Suppressor macrophage treated with lipopolysaccharide for 4 hours (primary cell): ENCODE measurements at regions not wholly inside any gene's neighbourhood (a gene's known extent, or its start where the extent isn't known, plus 50 kb on each side); places are given as distances from the start of the nearest gene placed in this dataset.

ENCODE experiments used
- DNase-seq: peaks from one replicate; pipeline ENCODE4 v3.0.0-alpha.2; 2020

DNA sequence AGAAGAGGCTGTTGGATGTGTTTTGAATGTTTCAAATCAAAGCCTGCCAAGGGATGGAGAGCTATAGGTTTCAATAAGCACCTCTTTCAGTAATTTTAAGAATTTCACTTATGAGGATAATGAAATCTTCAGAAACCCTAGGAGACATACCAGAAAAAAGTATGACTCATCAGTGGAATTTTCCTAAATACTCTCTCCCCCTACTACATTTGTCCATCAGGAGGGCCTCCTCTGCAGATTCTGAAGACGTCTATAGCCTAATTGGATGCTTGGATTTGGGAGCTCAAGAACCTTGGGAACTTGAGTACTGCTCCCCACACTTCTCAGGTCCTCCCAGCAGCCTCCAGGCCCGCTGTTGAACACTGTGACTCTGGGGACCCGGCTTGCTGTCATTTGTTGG lies 374.3 kb downstream of the SLC4A3 start:
- DNase-seq: no peak

- no peak for DNase-seq
Observed at GRCh38 chr2:220002251-220002650, 374.8 kb downstream of the SLC4A3 start.

DNA sequence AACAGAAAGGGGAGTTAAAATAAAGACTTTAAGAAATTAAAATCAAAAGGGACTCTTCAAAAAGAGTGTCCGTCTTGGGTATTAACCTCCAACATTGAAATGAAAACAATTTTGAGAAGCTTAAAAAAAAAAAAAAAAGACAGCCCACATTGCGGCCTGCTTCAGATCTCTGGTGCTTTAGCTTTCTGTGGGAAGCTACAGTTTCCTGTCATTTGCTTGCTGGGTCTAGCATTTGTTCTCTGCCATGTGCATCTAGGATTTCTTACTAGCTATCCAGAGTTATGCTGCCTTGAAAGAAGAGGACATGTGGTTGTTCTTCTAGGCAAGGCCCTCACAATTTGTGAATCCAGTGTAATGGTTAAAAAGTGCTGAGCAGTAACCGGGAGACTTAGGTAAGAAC lies 375.3 kb downstream of the SLC4A3 start:
- DNase-seq: no peak

DNA sequence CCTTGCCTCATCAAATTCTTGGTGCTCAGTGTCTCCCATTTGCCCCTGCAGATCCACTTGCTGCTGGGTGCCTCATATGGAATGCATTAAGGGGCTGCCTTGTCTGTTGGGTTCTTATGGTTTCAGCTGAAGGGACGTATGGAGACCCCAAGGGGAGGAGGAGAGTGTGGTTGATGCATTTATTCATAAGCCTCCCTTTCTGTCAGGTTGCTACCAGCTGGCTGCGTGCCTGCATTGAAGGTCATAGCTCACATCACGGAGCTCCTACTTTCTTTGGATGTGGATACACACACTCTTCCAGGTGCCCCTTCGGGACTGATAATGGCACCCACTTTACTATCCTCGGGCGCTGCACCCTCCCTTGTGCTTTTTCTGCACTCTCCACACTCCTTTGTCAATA lies 377.9 kb downstream of the SLC4A3 start:
- DNase-seq: no peak

- DNase-seq: no peak
Observed at GRCh38 chr2:220006152-220006621, 378.8 kb downstream of the SLC4A3 start.

DNA sequence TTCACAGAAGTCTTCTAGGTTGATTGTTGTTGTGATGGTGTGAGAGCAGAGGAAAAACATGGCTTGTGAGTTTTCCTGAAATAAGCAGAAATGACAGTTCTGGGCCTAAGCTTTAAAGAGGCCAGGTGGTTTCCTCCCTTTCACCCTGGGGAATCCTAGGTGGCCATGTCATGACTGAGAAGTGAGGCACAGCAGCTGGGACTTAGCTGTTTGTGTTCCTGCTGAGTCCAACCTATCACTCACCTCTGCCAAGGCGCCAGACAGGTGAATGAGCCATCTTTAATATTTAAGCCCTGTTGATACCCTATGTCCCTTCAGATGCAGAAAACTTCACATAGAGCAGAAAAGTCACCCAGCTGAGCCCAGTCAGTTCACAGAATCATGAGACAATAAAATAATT lies 384.4 kb downstream of the SLC4A3 start:
- DNase-seq: no peak

DNA sequence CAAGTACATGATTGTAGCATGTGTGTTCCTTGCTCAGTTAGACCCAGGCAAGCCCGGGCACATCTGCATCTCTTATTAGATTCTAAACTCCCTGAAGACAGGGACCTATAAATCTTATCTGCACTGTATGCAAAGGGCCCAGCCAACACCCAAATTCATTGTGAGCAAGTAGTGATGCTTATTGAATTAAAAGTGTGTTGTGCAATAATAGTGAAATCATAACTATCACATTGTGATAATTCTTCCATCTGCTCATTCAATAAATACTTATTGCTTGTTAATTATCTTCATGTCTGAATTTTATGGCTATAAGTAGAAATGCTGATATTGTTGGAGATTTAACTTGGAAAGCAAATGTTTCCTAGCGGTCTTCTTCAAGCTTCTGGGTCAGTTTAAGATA lies 387.5 kb downstream of the SLC4A3 start:
- DNase-seq: no peak

DNA sequence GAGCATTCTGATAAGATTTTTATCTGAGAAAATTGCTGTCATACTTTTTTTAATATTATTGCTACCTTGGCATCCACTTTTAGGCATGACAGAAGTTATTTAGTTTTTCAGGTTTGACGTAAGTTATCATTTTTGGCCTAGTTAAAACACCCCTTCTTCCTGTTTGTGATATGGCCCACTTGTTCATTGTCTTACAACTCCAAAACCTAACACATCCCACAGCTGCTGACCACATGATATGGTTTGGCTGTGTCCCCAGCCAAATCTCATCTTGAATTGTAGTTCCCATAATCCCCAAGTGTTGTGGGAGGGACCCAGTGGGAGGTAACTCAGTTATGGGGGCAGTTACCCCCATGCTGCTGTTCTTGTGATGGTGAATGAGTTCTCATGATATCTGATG lies 388.1 kb downstream of the SLC4A3 start:
- no peak for DNase-seq

DNA sequence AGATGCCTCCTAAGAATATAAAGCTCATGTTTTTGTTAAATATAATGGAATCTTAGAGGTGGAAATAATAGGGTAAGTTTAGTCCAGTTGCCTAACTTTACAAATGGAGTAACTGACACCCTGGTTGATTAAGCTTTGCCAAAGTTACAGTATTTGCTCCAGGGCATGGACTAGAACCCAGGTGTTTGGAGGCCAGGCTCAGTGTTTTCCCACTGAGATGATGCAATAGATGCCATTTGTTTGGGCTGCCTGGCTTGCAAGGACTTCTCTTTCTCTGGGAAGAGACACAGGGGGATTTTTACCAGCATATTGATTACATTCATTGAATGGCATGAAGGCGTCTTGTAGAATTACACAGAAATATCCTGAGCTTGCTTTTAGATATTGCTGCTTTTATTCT lies 397.8 kb downstream of the SLC4A3 start:
- no peak for DNase-seq

DNA sequence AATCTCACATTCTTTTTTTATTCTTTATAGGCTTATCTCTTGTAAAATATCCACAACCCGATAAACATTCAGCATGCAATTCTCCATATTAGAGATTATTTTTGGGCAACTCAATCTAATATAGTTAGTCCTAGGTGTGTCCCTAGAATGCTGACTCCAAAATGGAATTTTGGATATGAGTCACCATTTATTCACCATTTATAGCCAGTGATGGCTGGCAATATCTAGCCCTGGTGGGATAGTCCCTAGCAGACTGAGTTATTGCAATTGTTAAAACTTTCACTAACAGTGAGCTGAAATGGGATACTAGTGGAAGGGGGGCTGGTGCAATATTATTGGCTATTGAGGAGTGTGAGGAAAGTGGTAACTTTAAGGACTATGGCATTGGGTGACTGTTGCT lies 401.6 kb downstream of the SLC4A3 start:
- DNase-seq: no peak

DNA sequence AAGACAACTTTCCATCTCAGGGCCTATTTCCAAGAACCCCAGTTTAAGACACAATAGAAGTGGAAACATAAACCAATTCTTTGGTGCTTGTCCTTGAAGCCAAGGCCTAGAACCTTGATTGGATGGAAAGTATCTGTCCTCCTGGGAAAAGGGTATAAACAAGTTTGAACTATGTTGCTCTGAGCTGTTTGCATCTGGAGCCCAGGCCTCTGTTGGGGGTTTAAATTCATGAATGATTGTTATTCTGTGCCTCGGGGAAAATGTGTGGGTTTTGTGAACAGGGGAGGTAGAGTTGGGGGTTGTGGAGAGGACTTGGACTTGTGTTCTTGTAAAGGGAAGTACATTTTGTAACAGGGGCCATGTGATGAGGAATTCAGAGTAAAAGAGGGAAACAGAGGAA lies 406.1 kb downstream of the SLC4A3 start:
- DNase-seq: no peak

GRCh38 chr2:220034426-220035130 lies 407.1 kb downstream of the SLC4A3 start:
- no peak for DNase-seq

DNA sequence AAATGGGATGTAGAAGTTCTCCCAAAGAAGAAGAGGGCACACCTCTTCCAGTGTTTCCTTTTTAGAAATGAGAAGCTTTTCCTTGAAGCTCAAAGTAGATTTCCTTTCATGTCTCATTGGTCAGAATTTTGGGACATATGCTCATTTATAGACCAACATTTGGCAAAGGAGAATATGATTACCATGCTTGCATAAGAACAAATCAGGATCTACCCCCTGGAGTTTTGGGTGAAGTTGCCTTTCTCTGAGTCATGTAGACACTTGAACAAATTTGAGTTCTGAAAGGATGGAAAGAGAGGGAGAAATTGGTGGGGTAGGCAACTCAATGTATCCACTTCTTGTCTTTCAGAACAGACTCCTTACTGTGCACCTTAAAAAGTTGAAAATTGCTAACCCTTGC lies 409.0 kb downstream of the SLC4A3 start:
- no peak for DNase-seq

DNA sequence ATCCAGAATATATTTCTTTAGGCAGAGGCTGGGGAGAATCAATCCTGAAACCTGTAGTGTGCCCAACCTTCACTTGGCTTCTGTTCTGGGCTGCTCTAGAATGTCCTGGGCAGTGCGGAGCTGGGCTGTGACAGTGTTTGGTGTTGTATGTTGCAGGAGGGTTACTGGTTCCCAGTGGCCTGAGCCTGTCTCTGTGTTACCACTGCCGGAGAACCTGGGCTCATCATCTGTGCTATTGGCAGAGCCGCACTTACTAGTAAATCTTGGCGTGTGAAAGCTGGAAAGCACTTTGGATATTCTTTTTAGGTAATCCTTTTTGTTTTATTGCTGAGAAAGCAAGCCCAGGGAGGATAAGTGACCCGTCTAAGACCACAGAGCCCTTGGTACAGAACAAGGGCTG lies 412.9 kb downstream of the SLC4A3 start:
- no peak for DNase-seq

- DNase-seq: no peak
Observed at GRCh38 chr2:220041447-220041846, 414.0 kb downstream of the SLC4A3 start.

DNA sequence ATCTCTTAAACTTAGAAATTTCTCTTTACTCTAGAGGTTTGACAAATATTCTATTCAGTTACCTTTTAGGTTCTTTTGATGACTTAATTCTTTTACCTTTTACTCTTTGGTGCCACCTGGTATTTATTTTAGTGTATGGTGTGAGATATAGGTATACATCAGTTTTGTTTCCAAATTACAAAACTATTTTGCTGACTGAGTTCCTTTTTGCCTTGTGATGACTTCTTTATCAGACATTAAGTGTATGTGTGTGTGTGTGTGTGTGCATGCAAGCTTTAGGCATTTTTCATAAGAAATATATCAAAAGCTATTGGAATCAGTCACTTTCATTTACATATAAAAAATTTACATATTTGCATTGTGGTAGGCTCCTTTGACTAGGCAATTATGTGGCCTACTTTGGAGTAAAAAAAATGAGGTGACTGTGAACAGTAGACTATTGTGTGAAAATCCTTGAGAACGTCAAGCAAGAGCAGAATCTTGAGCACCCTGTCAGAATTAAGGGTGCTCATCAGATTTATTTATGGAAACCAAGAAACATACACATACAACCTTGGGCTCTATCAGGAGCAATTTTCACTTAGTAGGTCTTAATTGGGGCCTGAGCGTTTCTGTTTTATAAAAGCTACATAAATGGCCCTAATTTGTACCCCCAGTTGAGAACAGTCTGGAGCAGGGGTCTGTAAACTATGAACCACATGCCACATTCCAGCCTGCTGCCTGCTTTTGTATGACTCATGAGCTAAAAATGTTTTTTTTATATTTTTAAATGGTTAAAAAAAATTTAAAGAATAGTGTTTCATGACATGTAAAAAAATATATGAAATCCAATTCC lies 415.9 kb downstream of the SLC4A3 start:
- DNase-seq: no peak

- no peak for DNase-seq
Observed at GRCh38 chr2:220043990-220044335, 416.5 kb downstream of the SLC4A3 start.

GRCh38 chr2:220044383-220044782 lies 417.0 kb downstream of the SLC4A3 start:
- no peak for DNase-seq

DNA sequence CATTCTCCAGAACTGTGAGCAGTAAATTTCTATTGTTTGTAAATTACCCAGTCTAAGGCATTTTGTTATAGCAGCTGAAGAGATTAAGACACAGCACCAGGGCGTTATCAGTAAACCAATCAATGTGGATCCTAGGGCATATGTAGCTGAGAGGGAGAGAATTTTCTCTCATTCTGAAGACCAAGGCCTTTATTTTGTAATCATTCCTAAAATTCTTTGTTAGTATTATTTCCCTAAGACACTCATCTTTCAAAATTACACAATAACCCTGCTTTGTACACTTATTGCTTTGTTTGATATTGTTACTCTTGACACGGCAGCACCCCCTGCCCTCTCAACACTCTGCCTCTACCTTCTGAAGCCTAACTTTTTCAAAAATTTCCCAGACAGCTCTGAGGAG lies 419.1 kb downstream of the SLC4A3 start:
- no peak for DNase-seq

- DNase-seq: no peak
Observed at GRCh38 chr2:220051716-220052115, 424.3 kb downstream of the SLC4A3 start.

- no peak for DNase-seq
Observed at GRCh38 chr2:220053919-220054318, 426.5 kb downstream of the SLC4A3 start.

DNA sequence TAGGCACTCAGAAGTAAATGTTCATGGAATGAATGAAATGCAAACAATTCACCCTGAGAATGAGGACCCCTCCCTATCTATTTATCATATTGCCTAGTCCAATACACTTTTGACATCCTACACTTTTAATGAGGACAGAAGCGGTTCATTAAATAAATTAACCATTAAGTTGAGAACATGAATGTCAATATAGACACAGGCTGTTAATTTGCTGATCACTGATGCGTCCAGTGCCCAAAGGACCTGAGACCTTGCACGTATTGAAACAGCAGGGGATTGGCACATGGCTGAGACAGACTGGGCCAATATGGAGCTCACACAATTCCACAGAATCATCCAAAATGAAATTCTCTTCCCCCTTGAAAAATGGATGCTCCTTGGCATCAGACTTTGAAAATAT lies 430.0 kb downstream of the SLC4A3 start:
- no peak for DNase-seq

- no peak for DNase-seq
Observed at GRCh38 chr2:220057916-220058315, 430.5 kb downstream of the SLC4A3 start.
